HG03520 (cell line): ENCODE measurements at regions not wholly inside any gene's neighbourhood (a gene's known extent, or its start where the extent isn't known, plus 50 kb on each side); places are given as distances from the start of the nearest gene placed in this dataset.
"Not testable (repeated sequence)": the region's sequence is repeated elsewhere in the genome, so short reads cannot be mapped to it uniquely, and the experiment has no call there.

Experiments used
- ATAC-seq: cut with Tn5 transposase; IDR thresholded peaks from one replicate; pipeline ENCODE4 v1.9.1; 2021; ENCODE audit warnings: mild to moderate bottlenecking, moderate library complexity; ENCODE audit not compliant: unreplicated experiment

DNA sequence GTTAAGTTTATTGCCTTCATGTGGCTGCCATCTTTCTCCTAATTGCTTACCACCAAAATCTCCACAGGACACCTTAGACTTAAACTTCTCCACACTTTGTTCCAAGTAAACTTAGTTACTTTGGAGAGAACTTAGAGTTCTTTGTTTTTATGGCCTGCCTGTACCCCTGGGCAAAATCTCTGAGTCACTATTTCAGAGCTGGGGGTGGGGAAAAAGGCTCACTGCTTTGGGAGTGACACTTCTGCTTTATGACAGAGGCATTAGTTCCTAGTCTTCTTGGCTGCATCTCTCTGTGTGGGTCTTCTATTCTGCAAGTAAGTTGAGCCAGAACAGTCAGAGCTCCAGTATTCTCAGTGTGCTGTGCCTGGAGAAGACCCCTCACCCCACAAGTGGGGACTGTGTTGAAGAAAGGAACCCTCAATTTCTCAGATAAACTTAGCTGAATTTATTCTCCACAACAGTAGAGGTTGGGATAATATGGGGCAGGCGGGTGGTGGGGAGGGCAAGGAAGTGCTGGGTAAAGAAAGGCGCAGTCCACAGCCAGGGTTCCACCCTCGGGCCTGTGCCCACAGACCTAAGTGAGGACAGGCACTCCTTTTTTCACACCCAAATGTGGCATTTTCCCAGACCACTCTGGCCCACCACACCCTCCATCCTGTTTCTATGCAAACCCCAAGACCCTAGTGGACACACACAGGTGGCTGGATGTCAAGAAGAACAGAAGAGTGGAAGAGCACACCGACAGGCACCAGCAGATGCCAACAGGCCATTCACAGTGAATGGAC, 636.6 kb upstream of the MAN1A1 start:
- ATAC-seq, result no peak

DNA sequence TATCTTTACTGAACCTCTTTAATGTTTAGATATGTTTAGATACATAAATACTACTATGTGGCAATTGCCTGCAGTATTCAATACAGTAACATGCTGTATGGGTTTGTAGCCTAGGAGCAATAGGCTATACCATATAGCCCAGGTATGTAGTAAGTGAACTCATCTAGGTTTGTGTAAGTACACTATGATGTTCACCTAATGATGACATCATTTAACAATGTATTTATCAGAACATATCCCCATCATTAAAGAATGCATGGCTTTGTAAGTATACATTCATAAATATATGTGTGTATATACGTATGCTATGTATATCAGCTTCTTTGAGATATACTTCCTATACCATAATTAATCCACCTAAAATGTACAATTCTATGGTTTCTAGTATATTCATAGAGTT, 631.2 kb upstream of the MAN1A1 start:
- no peak for ATAC-seq

DNA sequence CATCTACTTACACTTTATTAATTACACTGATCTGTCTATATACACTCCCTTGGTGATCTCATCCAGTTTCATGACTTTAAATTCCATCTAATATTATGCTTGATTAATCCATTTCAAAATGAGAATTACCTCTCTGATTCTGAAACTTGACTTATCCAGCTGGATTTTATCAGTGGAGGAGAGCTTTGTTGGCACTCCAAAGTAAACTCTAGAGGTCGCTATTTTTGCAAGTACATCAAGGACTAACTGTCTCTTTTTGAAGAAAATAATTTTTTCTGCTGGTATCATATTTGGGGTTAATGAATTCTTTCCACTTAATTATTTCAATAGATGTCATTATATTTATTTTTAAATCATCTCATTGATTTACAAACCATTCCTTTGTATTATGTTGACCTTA, 630.3 kb upstream of the MAN1A1 start:
- no peak for ATAC-seq

DNA sequence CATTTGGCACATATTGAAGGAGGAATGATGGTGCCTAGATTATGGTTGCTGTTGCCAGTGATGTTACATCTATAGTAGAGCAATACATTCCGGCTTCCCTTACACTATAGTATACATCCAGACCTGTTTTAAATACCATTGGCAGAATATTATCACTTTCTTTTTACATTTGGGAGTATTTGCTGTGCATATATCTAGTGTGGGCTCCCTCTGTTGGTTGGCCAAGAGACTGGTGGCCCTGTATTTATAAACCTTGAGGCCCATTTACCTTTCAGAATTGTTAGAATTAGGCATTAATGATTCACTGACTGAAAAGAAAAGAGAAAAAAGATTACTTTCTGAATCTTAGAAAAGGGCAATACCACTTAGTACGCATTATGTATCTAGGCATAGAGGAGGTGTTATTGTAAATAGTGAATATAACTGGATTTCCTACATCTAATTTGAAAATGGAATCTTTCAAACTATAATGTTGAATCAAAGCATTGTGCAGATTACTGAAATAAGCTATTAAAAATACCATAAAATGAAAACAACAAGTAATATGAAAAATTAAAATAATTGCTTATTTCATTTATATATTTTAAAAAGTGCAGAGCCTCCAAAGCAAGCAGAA, 628.8 kb upstream of the MAN1A1 start:
- ATAC-seq, result peak; percentile 71

- ATAC-seq, result no peak
Observed at GRCh38 chr6:119974430-119975159, 625.0 kb upstream of the MAN1A1 start.

DNA sequence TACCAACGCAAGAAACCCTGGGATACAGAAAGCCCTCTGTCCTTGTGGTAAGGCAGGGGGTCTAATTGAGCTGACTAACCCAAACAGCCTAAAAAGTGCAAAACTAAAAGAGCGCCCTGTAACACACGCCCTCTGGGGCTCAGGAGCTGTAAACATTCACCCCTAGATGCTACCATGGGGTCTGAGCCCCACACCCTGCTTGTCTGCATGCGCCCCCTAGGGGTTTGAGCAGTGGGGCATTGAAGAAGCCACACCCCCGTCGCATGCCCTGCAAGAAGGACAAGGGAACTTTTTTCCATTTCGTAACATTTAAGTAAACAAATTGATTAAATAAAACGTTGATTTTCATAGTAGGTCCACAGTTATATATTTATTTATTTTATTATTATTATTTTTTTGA, 616.9 kb upstream of the MAN1A1 start:
- peak; percentile 90 for ATAC-seq

DNA sequence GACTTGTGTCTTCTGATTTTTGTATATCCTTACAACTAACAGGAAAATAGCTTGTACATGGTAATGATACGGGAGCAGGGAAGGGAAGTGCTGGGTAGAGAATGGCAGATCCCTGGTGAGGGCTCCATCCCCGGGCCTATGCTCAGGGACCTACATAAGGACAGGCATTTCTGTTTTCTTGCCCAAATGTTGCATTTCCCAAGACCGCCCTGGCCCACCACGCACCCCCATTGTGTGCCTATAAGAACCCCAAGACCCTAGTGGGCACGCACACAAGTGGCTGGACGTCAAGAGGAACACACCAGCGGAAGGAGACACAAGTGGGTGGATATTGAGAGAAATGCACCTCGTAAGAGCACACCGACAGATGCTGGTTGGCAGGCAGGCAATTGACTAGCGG, 616.3 kb upstream of the MAN1A1 start:
- ATAC-seq, result no peak

DNA sequence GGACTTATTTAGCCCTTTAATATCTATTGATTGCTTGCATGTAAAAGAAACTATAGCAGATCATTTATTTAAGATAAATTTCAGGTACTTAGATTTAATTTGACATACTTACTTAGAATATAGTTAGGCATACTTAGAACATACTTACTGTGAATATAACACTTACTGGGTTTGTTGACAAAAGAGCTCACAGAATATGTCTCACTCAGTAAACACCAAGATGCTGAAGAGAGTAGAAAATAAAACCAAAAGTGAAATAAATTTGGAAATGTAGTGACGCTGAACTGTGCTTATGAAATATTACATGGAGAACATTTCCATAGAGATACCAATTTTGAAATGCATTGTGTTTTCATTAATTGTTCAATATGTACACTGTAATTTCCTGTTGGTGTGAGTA, 615.4 kb upstream of the MAN1A1 start:
- no peak for ATAC-seq

- ATAC-seq, result no peak
Observed at GRCh38 chr6:119962505-119962904, 612.9 kb upstream of the MAN1A1 start.

GRCh38 chr6:119961450-119961849, 611.9 kb upstream of the MAN1A1 start:
- no peak for ATAC-seq

GRCh38 chr6:119960456-119960855, 610.9 kb upstream of the MAN1A1 start:
- no peak for ATAC-seq

- no peak for ATAC-seq
Observed at GRCh38 chr6:119960036-119960435, 610.5 kb upstream of the MAN1A1 start.

DNA sequence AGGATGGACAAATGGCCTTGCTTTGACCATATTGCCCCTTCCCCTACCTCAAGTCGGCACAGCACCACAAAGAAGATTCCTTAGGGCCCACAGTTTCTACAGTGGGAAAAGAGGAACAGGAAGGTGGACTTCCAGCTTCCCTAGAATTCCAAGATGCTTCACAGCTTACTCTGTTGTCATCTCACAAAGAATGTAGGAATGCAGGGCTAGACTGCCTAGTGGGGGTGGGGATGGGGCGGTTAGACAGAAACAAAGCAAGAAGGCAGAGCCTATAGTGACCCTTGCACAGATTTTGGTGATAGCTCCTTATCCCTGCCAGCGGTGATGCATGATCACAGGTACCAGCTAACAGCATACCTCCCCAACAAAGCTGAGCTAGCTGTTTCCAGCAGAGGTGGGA, 607.6 kb upstream of the MAN1A1 start:
- no peak for ATAC-seq

GRCh38 chr6:119952696-119953095, 603.1 kb upstream of the MAN1A1 start:
- ATAC-seq, result no peak

DNA sequence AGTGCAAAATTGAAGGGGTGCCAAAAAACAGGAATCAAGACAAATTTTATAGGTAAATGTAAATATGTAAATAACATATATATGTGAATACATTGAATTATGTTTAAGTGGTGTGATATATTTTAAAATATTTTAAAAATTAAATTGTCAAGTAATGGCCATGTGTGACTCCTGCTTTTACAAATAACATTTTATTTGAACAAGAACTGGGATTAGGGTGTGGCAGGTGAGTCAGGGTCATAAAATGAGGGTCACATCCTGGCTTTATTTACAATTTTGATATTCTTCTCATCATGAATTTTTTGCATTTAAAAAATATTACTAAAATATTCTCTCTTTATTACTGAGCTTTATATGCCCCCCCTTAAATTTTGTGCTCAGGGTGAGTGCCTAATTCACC, 601.1 kb upstream of the MAN1A1 start:
- ATAC-seq, result no peak

GRCh38 chr6:119942078-119942752, 592.7 kb upstream of the MAN1A1 start:
- ATAC-seq, result no peak

DNA sequence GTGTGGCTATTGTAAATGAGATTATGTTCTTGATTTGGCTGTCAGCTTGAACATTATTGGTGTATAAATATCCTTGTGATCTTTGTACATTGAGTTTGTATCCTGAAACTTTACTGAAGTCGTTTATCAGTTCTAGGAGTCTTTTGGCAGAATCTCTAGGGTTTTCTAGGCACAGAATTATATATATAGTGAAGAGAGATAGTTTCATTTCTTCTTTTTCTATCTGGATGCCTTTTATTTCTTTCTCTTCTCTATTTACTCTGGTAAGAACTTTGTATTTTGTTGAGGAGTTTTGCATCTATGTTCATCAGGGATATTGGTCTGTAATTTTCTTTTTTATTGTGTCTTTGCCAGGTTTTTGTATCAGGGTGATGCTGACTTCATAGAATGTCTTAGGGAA, 589.2 kb upstream of the MAN1A1 start:
- no peak for ATAC-seq

DNA sequence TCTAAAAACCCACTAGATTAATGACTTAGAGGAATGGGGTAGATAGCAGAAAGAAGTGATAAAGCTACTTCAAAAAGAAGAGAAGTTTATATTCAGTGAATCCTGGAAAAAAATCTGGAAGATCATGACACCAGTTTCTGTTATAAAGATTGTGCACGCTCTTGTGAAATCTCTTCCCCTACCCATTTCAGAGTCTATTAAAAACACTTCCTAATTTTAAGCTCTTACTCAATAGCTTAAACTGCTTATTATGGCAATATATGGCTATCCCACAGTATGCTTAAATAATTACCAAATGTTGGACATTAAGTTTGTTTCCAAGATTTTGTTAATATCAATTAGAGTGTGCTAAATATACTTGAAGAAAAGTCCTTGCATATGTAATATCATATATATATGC, 585.3 kb upstream of the MAN1A1 start:
- ATAC-seq, result no peak

- ATAC-seq, result no peak
Observed at GRCh38 chr6:119929121-119929520, 579.6 kb upstream of the MAN1A1 start.

DNA sequence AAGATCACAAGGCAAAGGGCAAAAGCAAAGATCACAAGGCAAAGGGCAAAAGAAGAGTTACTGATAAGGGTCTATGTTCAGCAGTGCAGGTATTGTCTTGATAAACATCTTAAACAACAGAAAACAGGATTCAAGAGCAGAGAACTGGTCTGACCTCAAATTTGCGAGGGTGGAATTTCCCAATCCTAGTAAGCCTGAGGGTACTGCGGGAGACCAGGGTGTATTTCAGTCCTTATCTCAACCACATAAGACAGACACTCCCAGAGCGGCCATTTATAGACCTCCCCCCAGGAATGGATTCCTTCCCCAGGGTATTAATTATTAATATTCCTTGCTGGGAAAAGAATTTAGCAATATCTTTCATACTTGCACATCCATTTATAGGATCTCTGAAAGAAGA, 575.3 kb upstream of the MAN1A1 start:
- not testable (repeated sequence) for ATAC-seq

DNA sequence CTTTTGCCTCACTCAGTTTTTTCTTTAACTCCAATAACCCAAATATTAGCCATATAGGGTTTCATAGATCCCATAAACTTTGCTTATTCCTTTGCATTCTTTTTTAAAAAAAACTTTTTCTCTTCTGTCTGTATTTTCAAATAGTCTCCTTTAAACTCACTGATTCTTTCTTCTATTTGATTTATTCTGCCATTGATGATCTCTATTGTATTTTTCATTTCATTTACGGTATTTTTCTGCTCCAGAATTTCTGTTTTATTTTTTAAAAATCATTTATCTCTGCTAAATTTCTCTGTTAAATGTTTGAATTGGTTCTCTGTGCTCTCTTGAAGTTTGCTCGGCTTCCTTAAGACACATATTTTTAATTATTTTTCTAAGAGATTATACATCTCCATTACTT, 573.3 kb upstream of the MAN1A1 start:
- no peak for ATAC-seq
